ENCODE measurements at regions not wholly inside any gene's neighbourhood (a gene's known extent, or its start where the extent isn't known, plus 50 kb on each side); places are given as distances from the start of the nearest gene placed in this dataset.

- TF ChIP-seq CTCF (conservative IDR thresholded peaks at IDR 0.05) = no peak
- TF ChIP-seq ZFX (IDR thresholded peaks at IDR 0.05) = no peak
Observed at GRCh38 chr4:96936886-96937285, 1097.0 kb downstream of the PDHA2 start.
